GM23248 (cell line): ENCODE measurements at regions not wholly inside any gene's neighbourhood (a gene's known extent, or its start where the extent isn't known, plus 50 kb on each side); places are given as distances from the start of the nearest gene placed in this dataset.

ENCODE experiments used
- DNase-seq: peaks from one replicate; pipeline ENCODE4 v3.0.0-alpha.2; 2015
- H2AFZ ChIP-seq: fragments of 200-600 bp; sonication (generic); 2 replicates; pipeline ENCODE4 v1.6.1; 2016; ENCODE audit warnings: antibody characterized with exemption
- H3F3A ChIP-seq: fragments of 200-600 bp; sonication (generic); 2 replicates; pipeline ENCODE4 v1.6.1; 2016; ENCODE audit warnings: mild to moderate bottlenecking, antibody characterized with exemption, mixed run types; ENCODE audit not compliant: insufficient read depth
- H3K27ac ChIP-seq: fragments of 200-600 bp; sonication (generic); 2 replicates; pipeline ENCODE4 v1.5.1; 2016; ENCODE audit warnings: mild to moderate bottlenecking
- H3K27me3 ChIP-seq: fragments of 200-600 bp; sonication (generic); replicated peaks from 2 replicates; pipeline ENCODE4 v1.6.1; 2016; ENCODE audit warnings: mild to moderate bottlenecking; ENCODE audit not compliant: insufficient read depth
- H3K36me3 ChIP-seq: fragments of 200-600 bp; sonication (generic); 2 replicates; pipeline ENCODE4 v1.6.1; 2016; ENCODE audit warnings: low read depth, mild to moderate bottlenecking
- H3K4me1 ChIP-seq: fragments of 200-600 bp; sonication (generic); 2 replicates; pipeline ENCODE4 v1.6.1; 2016; ENCODE audit warnings: mild to moderate bottlenecking; ENCODE audit not compliant: insufficient read depth
- H3K4me2 ChIP-seq: fragments of 200-600 bp; sonication (generic); one replicate; pipeline ENCODE4 v1.6.1; 2016; ENCODE audit warnings: mild to moderate bottlenecking; ENCODE audit not compliant: unreplicated experiment
- H3K4me3 ChIP-seq: fragments of 200-600 bp; sonication (generic); 2 replicates; pipeline ENCODE4 v1.5.1; 2016; ENCODE audit warnings: mild to moderate bottlenecking
- H3K79me2 ChIP-seq: fragments of 200-600 bp; sonication (generic); 2 replicates; pipeline ENCODE4 v1.6.1; 2016; ENCODE audit warnings: mild to moderate bottlenecking; ENCODE audit not compliant: insufficient read depth
- H3K9ac ChIP-seq: fragments of 200-600 bp; sonication (generic); 2 replicates; pipeline ENCODE4 v1.6.1; 2016; ENCODE audit warnings: mild to moderate bottlenecking
- H3K9me2 ChIP-seq: fragments of 200-600 bp; sonication (generic); 2 replicates; pipeline ENCODE4 v1.6.1; 2016; ENCODE audit warnings: mixed run types, mild to moderate bottlenecking, moderate library complexity; ENCODE audit not compliant: insufficient read depth
- H3K9me3 ChIP-seq: fragments of 200-600 bp; sonication (generic); one replicate; pipeline ENCODE4 v1.6.1; 2017; ENCODE audit warnings: low read depth
- H4K20me1 ChIP-seq: fragments of 200-600 bp; sonication (generic); 2 replicates; pipeline ENCODE4 v1.6.0; 2016; ENCODE audit not compliant: insufficient read depth
- EZH2 ChIP-seq: fragments of 200-600 bp; sonication (generic); IDR thresholded peaks from 2 replicates; pipeline ENCODE4 v1.6.1; 2018; ENCODE audit warnings: antibody characterized with exemption, mild to moderate bottlenecking; ENCODE audit not compliant: insufficient read depth, poor library complexity, severe bottlenecking
- EZH2phosphoT487 ChIP-seq: fragments of 200-600 bp; sonication (generic); IDR thresholded peaks from 2 replicates; pipeline ENCODE4 v1.6.1; 2018; ENCODE audit warnings: antibody characterized with exemption, moderate library complexity, mild to moderate bottlenecking, low read depth; ENCODE audit not compliant: insufficient read depth
- WGBS, 2 experiments: methylation state at CpG; one replicate each; pipeline ENCODE4 v1.1.6; 2015 to 2017; ENCODE audit warnings: low lambda C conversion rate in 2 of 2, low coverage in 1 of 2; ENCODE audit errors: missing lambda C conversion rate in 2 of 2; 5-methylcytosine and 5-hydroxymethylcytosine counted together
- in situ Hi-C: fragments of 300-500 bp; cut with MboI; formaldehyde crosslinking; loops from 2 replicates; pipeline ENCODE4 v1.15.0; 2020

- Histone ChIP-seq H3K9ac (no peak overlapping the region), H3K27me3 (no peaks in the 10 kb centered on the region), H3K27ac (no peak overlapping the region), H3K9me3 (no peaks in the 10 kb centered on the region), H3K79me2 (no peaks in the 10 kb centered on the region), H4K20me1 (no peaks in the 10 kb centered on the region), H3F3A (peaks cover 5% of the 10 kb centered on the region; the same call in 1 of the 2 replicates), H3K4me2 (no peak overlapping the region), H2AFZ (no peak overlapping the region), H3K4me1 (no peaks in the 10 kb centered on the region), H3K36me3 (no peaks in the 10 kb centered on the region), H3K4me3 (no peak overlapping the region), H3K9me2 (no peaks in the 10 kb centered on the region)
- TF ChIP-seq EZH2phosphoT487: no peak
- no peak for TF ChIP-seq EZH2
- WGBS, 2 experiments: 45 to 54% methylated on average over 3 of the region's 3 CpGs
- in situ Hi-C loops: no loop called here
- no peak for DNase-seq
Measured at GRCh38 chr11:72512956-72513355, 78.6 kb upstream of the CLPB start.

GRCh38 chr11:72511393-72512047 lies 77.2 kb upstream of the CLPB start:
- H2AFZ ChIP-seq: no peak overlapping the region
- H3K79me2 ChIP-seq: no peaks in the 10 kb centered on the region
- no peak overlapping the region for H3K27ac ChIP-seq
- H3K9me2 ChIP-seq: no peaks in the 10 kb centered on the region
- peak; percentile 31 for DNase-seq
- H4K20me1 ChIP-seq: no peaks in the 10 kb centered on the region
- H3K4me1 ChIP-seq: no peaks in the 10 kb centered on the region
- H3K9me3 ChIP-seq: no peaks in the 10 kb centered on the region
- no peak overlapping the region for H3K4me3 ChIP-seq
- no peak overlapping the region for H3K9ac ChIP-seq
- no peaks in the 10 kb centered on the region for H3K27me3 ChIP-seq
- H3F3A ChIP-seq: peaks cover 5% of the 10 kb centered on the region; the same call in 1 of the 2 replicates
- TF ChIP-seq EZH2phosphoT487 (no peak), EZH2 (no peak)
- no peak overlapping the region for H3K4me2 ChIP-seq
- no peaks in the 10 kb centered on the region for H3K36me3 ChIP-seq
- in situ Hi-C loops: no loop called here

- H3F3A ChIP-seq: peaks cover 5% of the 10 kb centered on the region; the same call in 1 of the 2 replicates
- H3K79me2 ChIP-seq: no peaks in the 10 kb centered on the region
- in situ Hi-C loops: no loop called here
- no peak overlapping the region for H2AFZ ChIP-seq
- H3K4me2 ChIP-seq: no peak overlapping the region
- peaks cover 7% of the 10 kb centered on the region; the same call in 1 of the 2 replicates for H3K27me3 ChIP-seq
- WGBS, 2 experiments: 63 to 77% methylated on average over 2 of the region's 2 CpGs
- H3K9me2 ChIP-seq: no peaks in the 10 kb centered on the region
- no peak overlapping the region for H3K9ac ChIP-seq
- no peaks in the 10 kb centered on the region for H3K4me1 ChIP-seq
- no peak overlapping the region for H3K27ac ChIP-seq
- no peak overlapping the region for H3K4me3 ChIP-seq
- no peaks in the 10 kb centered on the region for H3K36me3 ChIP-seq
- H4K20me1 ChIP-seq: no peaks in the 10 kb centered on the region
- H3K9me3 ChIP-seq: no peaks in the 10 kb centered on the region
- DNase-seq: no peak
- no peak for TF ChIP-seq EZH2
Measured at GRCh38 chr11:72507050-72507449, 72.7 kb upstream of the CLPB start.

GRCh38 chr11:72497731-72498130 lies 63.4 kb upstream of the CLPB start:
- Histone ChIP-seq H3K36me3 (no peaks in the 10 kb centered on the region), H4K20me1 (no peaks in the 10 kb centered on the region), H3K9me3 (no peaks in the 10 kb centered on the region), H3F3A (no peaks in the 10 kb centered on the region), H3K27ac (no peak overlapping the region), H3K27me3 (no peaks in the 10 kb centered on the region; the same call in 1 of the 2 replicates), H3K4me2 (no peak overlapping the region), H3K9me2 (no peaks in the 10 kb centered on the region), H3K4me3 (no peak overlapping the region), H3K4me1 (no peaks in the 10 kb centered on the region), H3K9ac (no peak overlapping the region), H3K79me2 (no peaks in the 10 kb centered on the region), H2AFZ (no peak overlapping the region)
- DNase-seq: no peak
- in situ Hi-C loops: no loop called here
- WGBS, 2 experiments: 31 to 32% methylated on average over 3 of the region's 3 CpGs
- TF ChIP-seq EZH2phosphoT487: no peak
- TF ChIP-seq EZH2: no peak

- 27 to 50% methylated on average over 1 of the region's 1 CpG for WGBS, 2 experiments
- Histone ChIP-seq H3K4me3 (no peak overlapping the region), H3K9me3 (no peaks in the 10 kb centered on the region), H3K27me3 (no peaks in the 10 kb centered on the region; the same call in 1 of the 2 replicates), H3K27ac (no peak overlapping the region), H4K20me1 (no peaks in the 10 kb centered on the region), H3K36me3 (no peaks in the 10 kb centered on the region), H3F3A (no peaks in the 10 kb centered on the region), H3K4me1 (no peaks in the 10 kb centered on the region), H3K9ac (no peak overlapping the region), H2AFZ (no peak overlapping the region), H3K79me2 (no peaks in the 10 kb centered on the region), H3K9me2 (no peaks in the 10 kb centered on the region), H3K4me2 (no peak overlapping the region)
- TF ChIP-seq EZH2 (no peak), EZH2phosphoT487 (no peak)
- in situ Hi-C loops: no loop called here
- no peak for DNase-seq
Measured at GRCh38 chr11:72494109-72494429, 59.7 kb upstream of the CLPB start.
